ES-I3 (cell line): ENCODE measurements at regions not wholly inside any gene's neighbourhood (a gene's known extent, or its start where the extent isn't known, plus 50 kb on each side); places are given as distances from the start of the nearest gene placed in this dataset.

Experiments used
- H3K36me3 ChIP-seq: 2 replicates; pipeline ENCODE4 v1.6.1; 2013; ENCODE audit warnings: mild to moderate bottlenecking, low read length, control low read depth, moderate library complexity; ENCODE audit not compliant: insufficient read depth
- H3K4me1 ChIP-seq: 2 replicates; pipeline ENCODE4 v1.6.1; 2013; ENCODE audit warnings: mild to moderate bottlenecking, control low read depth, low read length; ENCODE audit not compliant: insufficient read depth
- H3K9ac ChIP-seq: 2 replicates; pipeline ENCODE4 v1.6.1; 2013; ENCODE audit warnings: low read depth, mild to moderate bottlenecking, low read length, moderate library complexity
- H3K9me3 ChIP-seq: 2 replicates; pipeline ENCODE4 v1.6.1; 2013; ENCODE audit warnings: mild to moderate bottlenecking, low read length, moderate library complexity; ENCODE audit not compliant: control insufficient read depth, insufficient read depth

DNA sequence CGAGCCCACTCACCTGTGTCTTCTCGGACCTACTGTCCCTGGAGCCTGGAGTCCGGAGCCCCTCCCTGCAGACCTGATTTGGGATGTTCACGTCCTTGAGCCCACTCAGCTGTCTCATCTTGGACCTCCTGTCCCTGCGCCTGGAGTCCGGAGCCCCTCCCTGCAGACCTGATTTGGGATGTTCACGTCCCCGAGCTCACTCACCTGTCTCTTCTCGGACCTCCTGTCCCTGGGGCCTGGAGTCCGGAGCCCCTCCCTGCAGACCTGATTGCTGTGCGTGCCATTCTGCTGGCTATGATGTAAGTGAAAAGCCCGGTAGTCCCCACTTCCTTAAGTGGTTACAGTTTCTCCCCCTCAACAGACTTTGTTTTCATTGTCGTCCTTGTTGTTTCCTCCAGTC, 867.1 kb downstream of the BRD1 start:
- Histone ChIP-seq H3K36me3 (no peaks in the 10 kb centered on the region), H3K4me1 (peaks cover 7% of the 10 kb centered on the region), H3K9ac (no peak overlapping the region), H3K9me3 (no peaks in the 10 kb centered on the region)

- peaks cover 7% of the 10 kb centered on the region for H3K4me1 ChIP-seq
- H3K9ac ChIP-seq, result no peak overlapping the region
- no peaks in the 10 kb centered on the region for H3K9me3 ChIP-seq
- H3K36me3 ChIP-seq, result no peaks in the 10 kb centered on the region
Measured at GRCh38 chr22:48959496-48959895, 868.2 kb downstream of the BRD1 start.

GRCh38 chr22:48957987-48958321, 869.7 kb downstream of the BRD1 start:
- peaks cover under 1% of the 10 kb centered on the region for H3K4me1 ChIP-seq
- no peak overlapping the region for H3K9ac ChIP-seq
- H3K9me3 ChIP-seq, result no peaks in the 10 kb centered on the region
- no peaks in the 10 kb centered on the region for H3K36me3 ChIP-seq

- Histone ChIP-seq H3K9ac (no peak overlapping the region), H3K4me1 (no peaks in the 10 kb centered on the region; the same call in 1 of the 2 replicates), H3K36me3 (no peaks in the 10 kb centered on the region), H3K9me3 (no peaks in the 10 kb centered on the region; the same call in 1 of the 2 replicates)
Measured at GRCh38 chr22:48957311-48957986, 870.2 kb downstream of the BRD1 start.

DNA sequence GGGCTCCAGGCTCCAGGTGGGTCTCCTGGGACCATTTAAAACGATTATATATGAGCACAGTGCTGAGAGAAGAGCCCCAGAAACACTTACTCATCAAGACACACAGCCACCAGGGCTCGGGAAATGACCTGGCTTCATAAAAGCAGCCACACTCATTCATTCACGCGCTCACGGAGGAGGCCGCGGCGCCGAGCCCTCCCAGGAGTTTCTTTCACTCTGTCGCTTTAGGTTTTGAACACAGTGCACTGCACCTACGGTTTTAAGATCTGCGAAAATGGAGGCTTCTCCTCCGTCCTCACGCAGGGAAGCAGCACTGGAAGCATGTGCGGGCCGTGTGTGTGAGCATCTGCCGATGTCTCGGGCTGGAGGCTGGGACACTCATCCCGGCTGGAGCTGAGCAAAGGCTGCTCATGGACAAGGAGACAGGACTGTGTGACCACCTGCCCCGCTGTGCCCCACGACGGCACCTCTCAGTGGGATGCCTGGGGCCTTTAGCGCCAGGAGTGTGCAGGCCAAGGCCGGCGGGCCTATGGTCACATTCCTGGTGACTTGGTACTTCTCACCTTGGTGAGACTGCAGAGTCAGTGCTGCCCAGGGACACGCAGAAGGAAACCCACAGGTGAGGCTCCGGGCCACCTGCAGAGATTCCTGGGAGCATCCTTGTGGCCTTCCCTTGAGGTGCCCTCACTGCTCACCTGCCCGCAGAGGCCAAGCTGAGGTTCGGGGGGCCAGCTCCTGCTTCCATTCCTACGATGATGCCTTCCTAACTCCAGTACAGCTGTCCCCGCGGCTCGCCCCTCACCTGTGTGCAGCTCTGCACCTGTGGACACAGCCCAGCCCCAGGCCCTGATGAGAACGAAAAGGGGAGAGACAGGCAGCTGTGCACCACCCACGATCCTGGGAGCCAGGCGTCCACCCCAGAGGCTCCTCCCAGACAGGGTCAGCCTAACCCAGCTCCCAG, 872.0 kb downstream of the BRD1 start:
- H3K36me3 ChIP-seq, result no peaks in the 10 kb centered on the region
- H3K9me3 ChIP-seq, result no peaks in the 10 kb centered on the region; the same call in 1 of the 2 replicates
- no peaks in the 10 kb centered on the region for H3K4me1 ChIP-seq
- H3K9ac ChIP-seq, result no peak overlapping the region

DNA sequence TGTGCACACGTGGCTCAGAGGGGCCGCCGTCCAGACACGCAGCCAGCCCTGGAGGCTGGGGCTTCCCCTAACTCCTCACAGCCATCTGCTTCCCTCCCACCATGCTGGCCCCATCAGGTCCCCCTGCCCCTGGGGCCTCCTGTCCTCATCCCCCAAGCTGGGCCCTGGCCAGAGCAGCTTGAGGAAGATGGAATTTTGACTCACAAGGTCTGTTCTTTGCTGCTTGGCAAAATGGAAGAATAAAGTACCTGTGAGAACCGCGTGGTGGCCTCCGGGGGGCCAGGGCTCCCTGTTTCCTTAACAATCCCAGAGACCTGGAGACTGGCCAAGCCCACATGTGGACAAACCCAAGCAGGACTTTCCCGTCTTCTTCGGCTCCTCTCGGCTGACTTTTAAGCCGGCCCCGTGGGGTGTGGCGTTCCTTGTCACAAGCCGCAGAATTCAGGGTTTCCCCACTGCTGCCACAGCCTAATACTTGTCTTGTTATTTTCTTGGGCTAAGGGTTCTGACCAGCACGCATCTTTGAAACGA, 872.8 kb downstream of the BRD1 start:
- no peaks in the 10 kb centered on the region for H3K36me3 ChIP-seq
- no peak overlapping the region for H3K9ac ChIP-seq
- H3K9me3 ChIP-seq, result no peaks in the 10 kb centered on the region; the same call in 1 of the 2 replicates
- peaks cover 4% of the 10 kb centered on the region; the same call in 1 of the 2 replicates for H3K4me1 ChIP-seq

GRCh38 chr22:48953830-48954229, 873.8 kb downstream of the BRD1 start:
- H3K9ac ChIP-seq, result no peak overlapping the region
- peaks cover 4% of the 10 kb centered on the region; the same call in 1 of the 2 replicates for H3K4me1 ChIP-seq
- no peaks in the 10 kb centered on the region; the same call in 1 of the 2 replicates for H3K9me3 ChIP-seq
- H3K36me3 ChIP-seq, result no peaks in the 10 kb centered on the region

DNA sequence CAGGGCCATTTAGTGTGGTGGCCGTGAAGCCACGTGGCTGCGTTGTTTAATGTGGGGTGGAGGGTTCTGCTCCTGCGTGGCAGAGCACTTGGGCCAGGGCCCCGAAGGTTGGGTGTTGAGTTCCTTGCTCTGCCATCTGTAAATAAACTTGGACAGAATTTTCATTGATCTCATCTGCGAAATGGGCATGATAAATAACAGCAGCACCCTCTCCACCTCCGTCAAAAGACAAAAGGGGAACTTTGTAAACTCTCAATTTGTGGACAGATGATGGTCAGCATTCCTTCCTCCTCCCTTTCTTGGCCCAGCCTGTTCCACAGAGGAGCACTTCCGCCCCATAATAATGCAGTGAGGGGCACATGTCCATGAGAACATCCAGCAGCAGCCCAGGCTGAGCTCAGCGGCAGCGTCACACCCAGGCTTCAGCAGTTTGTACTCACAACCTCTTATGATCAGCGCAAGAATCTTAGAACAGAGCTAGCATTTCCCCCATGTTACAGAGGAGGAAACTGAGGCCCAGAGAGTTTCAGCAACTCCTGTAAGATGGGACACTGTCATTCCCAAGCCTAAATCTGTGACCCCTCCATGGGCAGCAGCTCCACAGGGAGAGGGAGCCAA, 874.5 kb downstream of the BRD1 start:
- Histone ChIP-seq H3K36me3 (no peaks in the 10 kb centered on the region), H3K9me3 (no peaks in the 10 kb centered on the region; the same call in 1 of the 2 replicates), H3K9ac (no peak overlapping the region), H3K4me1 (peaks cover 4% of the 10 kb centered on the region; the same call in 1 of the 2 replicates)

DNA sequence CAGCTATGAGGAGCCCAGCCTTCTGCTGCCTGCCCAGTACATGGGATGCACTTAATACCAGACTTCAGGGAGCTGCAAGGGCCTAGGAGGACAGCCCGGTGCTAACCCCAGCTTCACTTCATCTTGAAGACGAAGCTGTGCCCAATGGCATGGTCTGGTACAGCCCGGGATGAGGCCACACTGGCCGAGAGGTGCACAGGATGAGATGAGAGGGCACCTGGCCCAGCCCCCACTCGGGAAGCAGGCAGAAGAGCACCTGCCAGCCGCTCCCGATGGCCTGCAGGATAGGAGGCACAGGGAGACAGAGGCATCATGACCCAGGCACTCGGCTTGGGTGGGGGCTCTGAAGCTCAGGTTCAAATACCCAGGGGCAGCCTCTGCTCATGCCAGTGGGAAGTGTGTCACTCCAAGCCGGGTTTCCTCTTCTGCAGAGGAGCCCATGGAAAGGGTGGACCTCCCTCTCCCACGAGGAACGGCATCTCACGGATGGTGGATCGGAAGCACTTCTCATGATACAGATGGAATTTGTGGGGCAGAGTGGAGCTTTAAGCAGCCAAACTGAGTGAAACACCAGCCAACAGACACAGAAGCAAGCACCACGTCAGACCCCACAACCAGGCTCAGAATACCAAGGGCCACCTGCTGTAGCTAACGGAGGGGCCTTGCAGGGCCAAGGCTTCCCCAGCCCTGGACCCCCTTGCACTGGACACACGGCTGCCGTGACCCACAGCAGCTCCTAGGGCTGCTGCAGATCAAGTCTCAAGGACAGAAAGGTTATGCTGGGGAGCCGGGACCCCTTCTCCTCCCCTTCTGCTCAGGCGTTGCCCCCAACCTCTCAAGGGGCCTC, 875.2 kb downstream of the BRD1 start:
- Histone ChIP-seq H3K4me1 (peaks cover 4% of the 10 kb centered on the region; the same call in 1 of the 2 replicates), H3K36me3 (no peaks in the 10 kb centered on the region), H3K9ac (no peak overlapping the region), H3K9me3 (no peaks in the 10 kb centered on the region; the same call in 1 of the 2 replicates)

GRCh38 chr22:48951836-48952235, 875.8 kb downstream of the BRD1 start:
- H3K9me3 ChIP-seq, result no peaks in the 10 kb centered on the region; the same call in 1 of the 2 replicates
- no peak overlapping the region for H3K9ac ChIP-seq
- no peaks in the 10 kb centered on the region for H3K36me3 ChIP-seq
- peaks cover 4% of the 10 kb centered on the region; the same call in 1 of the 2 replicates for H3K4me1 ChIP-seq

- Histone ChIP-seq H3K4me1 (peaks cover 4% of the 10 kb centered on the region; the same call in 1 of the 2 replicates), H3K9me3 (no peaks in the 10 kb centered on the region; the same call in none of the 2 replicates), H3K36me3 (no peaks in the 10 kb centered on the region), H3K9ac (no peak overlapping the region)
Measured at GRCh38 chr22:48950151-48950915, 877.3 kb downstream of the BRD1 start.

- H3K36me3 ChIP-seq, result no peaks in the 10 kb centered on the region
- H3K4me1 ChIP-seq, result peaks cover 4% of the 10 kb centered on the region; the same call in 1 of the 2 replicates
- no peaks in the 10 kb centered on the region; the same call in none of the 2 replicates for H3K9me3 ChIP-seq
- no peak overlapping the region for H3K9ac ChIP-seq
Measured at GRCh38 chr22:48949375-48950149, 878.1 kb downstream of the BRD1 start.
